Stimulated activated CD4-positive, alpha-beta T cell treated with anti-CD3 and anti-CD28 coated beads, Interleukin-4, amount 100 ng/mL, for 1 hour (primary cell): ENCODE measurements at regions not wholly inside any gene's neighbourhood (a gene's known extent, or its start where the extent isn't known, plus 50 kb on each side); places are given as distances from the start of the nearest gene placed in this dataset.
"Not testable (repeated sequence)": the region's sequence is repeated elsewhere in the genome, so short reads cannot be mapped to it uniquely, and the experiment has no call there.

Source experiments
- DNase-seq: peaks from one replicate; pipeline ENCODE4 v3.0.0-alpha.2; 2020

GRCh38 chr11:71095294-71095850 is 157.0 kb downstream of the SHANK2 start:
- no peak for DNase-seq

GRCh38 chr11:71094296-71095077 is 157.9 kb downstream of the SHANK2 start:
- no peak for DNase-seq

GRCh38 chr11:71093783-71094182 is 158.6 kb downstream of the SHANK2 start:
- no peak for DNase-seq

GRCh38 chr11:71091506-71092265 is 160.7 kb downstream of the SHANK2 start:
- no peak for DNase-seq

GRCh38 chr11:71089571-71089970 is 162.8 kb downstream of the SHANK2 start:
- DNase-seq = no peak

- not testable (repeated sequence) for DNase-seq
Measured at GRCh38 chr11:71088314-71089215, 163.8 kb downstream of the SHANK2 start.

- no peak for DNase-seq
Measured at GRCh38 chr11:71086687-71087258, 165.6 kb downstream of the SHANK2 start.

- DNase-seq = no peak
Measured at GRCh38 chr11:71084306-71085012, 167.9 kb downstream of the SHANK2 start.

GRCh38 chr11:71083105-71083504 is 169.3 kb downstream of the SHANK2 start:
- no peak for DNase-seq

- no peak for DNase-seq
Measured at GRCh38 chr11:71082454-71082853, 169.9 kb downstream of the SHANK2 start.

GRCh38 chr11:71081704-71082230 is 170.6 kb downstream of the SHANK2 start:
- no peak for DNase-seq

- DNase-seq = peak; percentile 20
Measured at GRCh38 chr11:71080239-71081097, 171.9 kb downstream of the SHANK2 start.

- no peak for DNase-seq
Measured at GRCh38 chr11:71079795-71080194, 172.6 kb downstream of the SHANK2 start.

- no peak for DNase-seq
Measured at GRCh38 chr11:71078482-71078881, 173.9 kb downstream of the SHANK2 start.

- DNase-seq = no peak
Measured at GRCh38 chr11:71076525-71077304, 175.7 kb downstream of the SHANK2 start.

GRCh38 chr11:71075871-71076420 is 176.4 kb downstream of the SHANK2 start:
- DNase-seq = no peak

GRCh38 chr11:71075116-71075720 is 177.2 kb downstream of the SHANK2 start:
- no peak for DNase-seq

GRCh38 chr11:71071736-71072509 is 180.5 kb downstream of the SHANK2 start:
- DNase-seq = no peak
